ENCODE measurements at regions not wholly inside any gene's neighbourhood (a gene's known extent, or its start where the extent isn't known, plus 50 kb on each side); places are given as distances from the start of the nearest gene placed in this dataset.

GRCh38 chr2:219916726-219917440 is 289.5 kb downstream of the SLC4A3 start:
- TF ChIP-seq, protein P1, sequence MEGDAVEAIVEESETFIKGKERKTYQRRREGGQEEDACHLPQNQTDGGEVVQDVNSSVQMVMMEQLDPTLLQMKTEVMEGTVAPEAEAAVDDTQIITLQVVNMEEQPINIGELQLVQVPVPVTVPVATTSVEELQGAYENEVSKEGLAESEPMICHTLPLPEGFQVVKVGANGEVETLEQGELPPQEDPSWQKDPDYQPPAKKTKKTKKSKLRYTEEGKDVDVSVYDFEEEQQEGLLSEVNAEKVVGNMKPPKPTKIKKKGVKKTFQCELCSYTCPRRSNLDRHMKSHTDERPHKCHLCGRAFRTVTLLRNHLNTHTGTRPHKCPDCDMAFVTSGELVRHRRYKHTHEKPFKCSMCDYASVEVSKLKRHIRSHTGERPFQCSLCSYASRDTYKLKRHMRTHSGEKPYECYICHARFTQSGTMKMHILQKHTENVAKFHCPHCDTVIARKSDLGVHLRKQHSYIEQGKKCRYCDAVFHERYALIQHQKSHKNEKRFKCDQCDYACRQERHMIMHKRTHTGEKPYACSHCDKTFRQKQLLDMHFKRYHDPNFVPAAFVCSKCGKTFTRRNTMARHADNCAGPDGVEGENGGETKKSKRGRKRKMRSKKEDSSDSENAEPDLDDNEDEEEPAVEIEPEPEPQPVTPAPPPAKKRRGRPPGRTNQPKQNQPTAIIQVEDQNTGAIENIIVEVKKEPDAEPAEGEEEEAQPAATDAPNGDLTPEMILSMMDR (IDR thresholded peaks at IDR 0.05; ENCODE audit: borderline replicate concordance, extremely low read depth, insufficient read depth): no peak
- no peak for DNase-seq
- Histone ChIP-seq H3K9ac (ENCODE audit: low read length in 3 of 3) (no peak overlapping the region), H3K36me3 (ENCODE audit: control insufficient read depth in 2 of 3, insufficient read depth in 3 of 3, low read length in 3 of 3) (no peaks in the 10 kb centered on the region), H3K4me1 (ENCODE audit: control insufficient read depth in 2 of 3, insufficient read depth in 2 of 3, low read depth in 1 of 3, low read length in 3 of 3) (peaks cover 0 to 4% (median 0%) of the 10 kb centered on the region in 3 donors), H3K4me3 (ENCODE audit: low read length in 3 of 3) (no peak overlapping the region), H3K27ac (ENCODE audit: low read depth in 2 of 2, low read length in 2 of 2) (no peak overlapping the region), H3K9me3 (ENCODE audit: control insufficient read depth in 2 of 3, insufficient read depth in 1 of 3, low read length in 3 of 3) (no peaks in the 10 kb centered on the region), H3K27me3 (ENCODE audit: control insufficient read depth, insufficient read depth, low read length) (no peaks in the 10 kb centered on the region)
- intact Hi-C loops (cut with DNase I): no loop called here
- FAIRE-seq: no peak

GRCh38 chr2:219918254-219918653 is 290.8 kb downstream of the SLC4A3 start:
- intact Hi-C loops (cut with DNase I): no loop called here
- Histone ChIP-seq H3K4me1 (ENCODE audit: control insufficient read depth in 2 of 3, insufficient read depth in 2 of 3, low read depth in 1 of 3, low read length in 3 of 3) (no peaks in the 10 kb centered on the region), H3K9me3 (ENCODE audit: control insufficient read depth in 2 of 3, insufficient read depth in 1 of 3, low read length in 3 of 3) (no peaks in the 10 kb centered on the region), H3K27ac (ENCODE audit: low read depth in 2 of 2, low read length in 2 of 2) (no peak overlapping the region), H3K4me3 (ENCODE audit: low read length in 3 of 3) (no peak overlapping the region), H3K9ac (ENCODE audit: low read length in 3 of 3) (no peak overlapping the region), H3K27me3 (ENCODE audit: control insufficient read depth, insufficient read depth, low read length) (no peaks in the 10 kb centered on the region), H3K36me3 (ENCODE audit: control insufficient read depth in 2 of 3, insufficient read depth in 3 of 3, low read length in 3 of 3) (no peaks in the 10 kb centered on the region)
- TF ChIP-seq, protein P1 (IDR thresholded peaks at IDR 0.05; ENCODE audit: borderline replicate concordance, extremely low read depth, insufficient read depth): no peak
- FAIRE-seq (no peak), DNase-seq (peak in 2 of 5 donors; percentile 46 to 64)

DNA sequence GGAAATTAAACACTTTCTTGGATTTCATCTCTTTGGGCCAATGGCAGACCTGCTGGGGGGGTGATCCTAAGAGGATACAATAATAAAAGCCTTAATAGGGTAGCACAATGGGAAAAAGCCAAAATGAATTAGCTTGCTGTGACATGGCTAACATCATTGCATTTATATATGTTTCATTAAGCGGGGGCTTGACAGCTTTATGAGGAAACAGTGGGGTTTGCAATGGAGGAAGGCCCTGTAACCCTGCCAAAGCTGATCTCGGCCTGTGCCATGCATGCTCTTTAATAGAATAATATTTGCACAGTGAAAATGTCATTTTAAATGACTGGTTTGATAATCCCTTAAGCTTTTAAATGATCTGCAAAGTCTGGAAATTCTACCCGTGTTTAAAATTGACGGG is 291.5 kb downstream of the SLC4A3 start:
- H3K4me1 ChIP-seq (ENCODE audit: control insufficient read depth in 2 of 3, insufficient read depth in 2 of 3, low read depth in 1 of 3, low read length in 3 of 3): no peaks in the 10 kb centered on the region
- TF ChIP-seq, protein P1 (IDR thresholded peaks at IDR 0.05; ENCODE audit: borderline replicate concordance, extremely low read depth, insufficient read depth): no peak
- no peak overlapping the region for H3K27ac ChIP-seq (ENCODE audit: low read depth in 2 of 2, low read length in 2 of 2)
- peak in 1 of 5 donors; percentile 13 for DNase-seq
- H3K36me3 ChIP-seq (ENCODE audit: control insufficient read depth in 2 of 3, insufficient read depth in 3 of 3, low read length in 3 of 3): no peaks in the 10 kb centered on the region
- H3K4me3 ChIP-seq (ENCODE audit: low read length in 3 of 3): no peak overlapping the region
- H3K27me3 ChIP-seq (ENCODE audit: control insufficient read depth, insufficient read depth, low read length): no peaks in the 10 kb centered on the region
- no peak overlapping the region for H3K9ac ChIP-seq (ENCODE audit: low read length in 3 of 3)
- intact Hi-C loops (cut with DNase I): no loop called here
- H3K9me3 ChIP-seq (ENCODE audit: control insufficient read depth in 2 of 3, insufficient read depth in 1 of 3, low read length in 3 of 3): no peaks in the 10 kb centered on the region
- no peak for FAIRE-seq

DNA sequence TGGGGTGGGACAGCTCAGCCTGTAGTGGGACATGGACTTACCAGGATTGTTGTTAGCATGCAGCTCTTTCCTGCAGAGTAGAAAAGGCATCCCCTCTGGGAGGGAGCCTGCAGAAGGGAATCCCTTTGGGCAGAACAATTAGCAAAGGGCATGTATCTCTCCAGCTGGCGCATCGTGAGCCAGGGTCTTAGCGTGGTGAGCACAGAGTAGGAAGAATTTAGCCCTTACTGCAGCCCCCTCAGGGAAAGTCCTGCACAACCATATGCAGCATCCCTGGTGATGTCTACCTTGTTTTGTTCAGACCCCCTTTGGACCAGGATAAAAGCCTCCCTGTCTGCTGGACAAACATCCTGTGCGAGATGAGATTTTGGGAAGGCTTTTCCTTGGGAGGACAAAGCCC is 292.1 kb downstream of the SLC4A3 start:
- FAIRE-seq (no peak), DNase-seq (no peak)
- no peak overlapping the region for H3K9ac ChIP-seq (ENCODE audit: low read length in 3 of 3)
- TF ChIP-seq, protein P1 (IDR thresholded peaks at IDR 0.05; ENCODE audit: borderline replicate concordance, extremely low read depth, insufficient read depth): no peak
- no peak overlapping the region for H3K4me3 ChIP-seq (ENCODE audit: low read length in 3 of 3)
- H3K27ac ChIP-seq (ENCODE audit: low read depth in 2 of 2, low read length in 2 of 2): no peak overlapping the region
- intact Hi-C loops (cut with DNase I): no loop called here
- no peaks in the 10 kb centered on the region for H3K36me3 ChIP-seq (ENCODE audit: control insufficient read depth in 2 of 3, insufficient read depth in 3 of 3, low read length in 3 of 3)
- H3K27me3 ChIP-seq (ENCODE audit: control insufficient read depth, insufficient read depth, low read length): no peaks in the 10 kb centered on the region
- H3K4me1 ChIP-seq (ENCODE audit: control insufficient read depth in 2 of 3, insufficient read depth in 2 of 3, low read depth in 1 of 3, low read length in 3 of 3): no peaks in the 10 kb centered on the region
- H3K9me3 ChIP-seq (ENCODE audit: control insufficient read depth in 2 of 3, insufficient read depth in 1 of 3, low read length in 3 of 3): no peaks in the 10 kb centered on the region

All from kidney (tissue), 13 donors.